Effector memory CD4-positive, alpha-beta T cell (primary cell): ENCODE measurements at regions not wholly inside any gene's neighbourhood (a gene's known extent, or its start where the extent isn't known, plus 50 kb on each side); places are given as distances from the start of the nearest gene placed in this dataset.

Experiments used
- DNase-seq, 3 donors: peaks; one replicate each; pipeline ENCODE4 v3.0.0-alpha.2; 2020
- H3K27ac ChIP-seq: 2 replicates; pipeline ENCODE4 v1.7.0; 2013; ENCODE audit warnings: mild to moderate bottlenecking, low read length, moderate library complexity; ENCODE audit not compliant: insufficient read depth, poor library complexity, severe bottlenecking
- H3K27me3 ChIP-seq: replicated peaks from 2 replicates; pipeline ENCODE4 v1.7.0; 2013; ENCODE audit warnings: mild to moderate bottlenecking, low read length; ENCODE audit not compliant: insufficient read depth, control insufficient read depth, poor library complexity, severe bottlenecking
- H3K36me3 ChIP-seq: 2 replicates; pipeline ENCODE4 v1.7.0; 2013; ENCODE audit warnings: mild to moderate bottlenecking, low read length, moderate library complexity; ENCODE audit not compliant: control insufficient read depth, insufficient read depth
- H3K4me1 ChIP-seq: 2 replicates; pipeline ENCODE4 v1.7.0; 2013; ENCODE audit warnings: low read length, mild to moderate bottlenecking; ENCODE audit not compliant: control insufficient read depth, insufficient read depth, poor library complexity, severe bottlenecking
- H3K4me3 ChIP-seq: 2 replicates; pipeline ENCODE4 v1.7.0; 2013; ENCODE audit warnings: low read length, low read depth, mild to moderate bottlenecking; ENCODE audit not compliant: insufficient read depth, poor library complexity, severe bottlenecking
- H3K9me3 ChIP-seq: 2 replicates; pipeline ENCODE4 v1.7.0; 2013; ENCODE audit warnings: mild to moderate bottlenecking, low read length, moderate library complexity; ENCODE audit not compliant: control insufficient read depth

DNA sequence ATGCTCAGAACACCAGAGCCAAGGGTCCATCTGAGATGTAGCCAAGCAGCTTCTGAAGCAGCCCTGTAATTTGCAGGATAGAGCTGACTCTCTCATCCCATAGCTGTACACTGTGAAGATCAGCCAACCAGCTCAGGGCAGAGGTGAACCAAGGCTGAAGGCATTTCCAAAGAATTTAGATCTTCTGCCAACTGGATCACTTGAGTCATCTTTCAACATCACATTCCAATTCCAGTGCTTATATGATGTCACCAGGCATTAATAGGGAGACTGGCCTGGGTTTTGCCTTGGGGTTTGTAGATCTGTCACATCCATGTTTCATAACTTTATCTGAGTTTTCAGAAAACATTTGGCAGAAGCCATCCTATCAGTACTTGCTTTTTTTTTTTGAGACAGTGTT is 98.2 kb downstream of the NR2F2 start:
- H3K4me1 ChIP-seq = no peaks in the 10 kb centered on the region
- no peaks in the 10 kb centered on the region for H3K27me3 ChIP-seq
- DNase-seq = no peak
- H3K36me3 ChIP-seq = no peaks in the 10 kb centered on the region
- no peaks in the 10 kb centered on the region for H3K9me3 ChIP-seq
- H3K27ac ChIP-seq = no peak overlapping the region
- no peak overlapping the region for H3K4me3 ChIP-seq

- H3K4me3 ChIP-seq = no peak overlapping the region
- no peak overlapping the region for H3K27ac ChIP-seq
- no peaks in the 10 kb centered on the region for H3K4me1 ChIP-seq
- no peaks in the 10 kb centered on the region for H3K36me3 ChIP-seq
- no peaks in the 10 kb centered on the region for H3K27me3 ChIP-seq
- H3K9me3 ChIP-seq = no peaks in the 10 kb centered on the region
- no peak for DNase-seq
Observed at GRCh38 chr15:96431786-96432185, 101.3 kb downstream of the NR2F2 start.

- no peaks in the 10 kb centered on the region for H3K9me3 ChIP-seq
- H3K4me3 ChIP-seq = no peak overlapping the region
- H3K36me3 ChIP-seq = no peaks in the 10 kb centered on the region
- no peaks in the 10 kb centered on the region for H3K27me3 ChIP-seq
- no peak for DNase-seq
- no peak overlapping the region for H3K27ac ChIP-seq
- H3K4me1 ChIP-seq = no peaks in the 10 kb centered on the region
Observed at GRCh38 chr15:96435022-96435421, 104.5 kb downstream of the NR2F2 start.

- DNase-seq = no peak
- H3K27me3 ChIP-seq = no peaks in the 10 kb centered on the region
- no peak overlapping the region for H3K27ac ChIP-seq
- no peak overlapping the region for H3K4me3 ChIP-seq
- no peaks in the 10 kb centered on the region for H3K9me3 ChIP-seq
- H3K4me1 ChIP-seq = no peaks in the 10 kb centered on the region
- H3K36me3 ChIP-seq = no peaks in the 10 kb centered on the region
Observed at GRCh38 chr15:96435841-96436240, 105.3 kb downstream of the NR2F2 start.

DNA sequence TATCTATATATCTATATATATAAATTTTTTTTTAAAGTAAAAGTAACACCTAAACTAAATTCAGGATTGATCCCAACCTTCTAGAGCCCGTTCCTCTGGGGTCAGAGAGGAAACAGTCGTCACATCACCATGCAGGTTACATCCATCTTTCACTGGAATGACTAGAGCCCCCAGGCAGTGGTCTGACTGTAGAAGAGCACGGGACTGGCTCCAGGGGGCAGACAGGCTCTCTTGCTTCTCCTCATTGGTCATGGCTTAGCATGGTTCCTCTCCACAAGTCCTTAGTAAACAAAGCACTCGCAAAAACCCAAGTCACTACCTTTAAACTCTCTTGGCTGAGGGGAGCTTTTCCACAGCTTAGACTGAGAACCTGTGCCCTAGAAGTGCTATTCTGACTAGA is 110.5 kb downstream of the NR2F2 start:
- H3K27me3 ChIP-seq = no peaks in the 10 kb centered on the region
- no peaks in the 10 kb centered on the region for H3K9me3 ChIP-seq
- no peak overlapping the region for H3K27ac ChIP-seq
- no peak overlapping the region for H3K4me3 ChIP-seq
- DNase-seq = no peak
- H3K36me3 ChIP-seq = no peaks in the 10 kb centered on the region
- no peaks in the 10 kb centered on the region for H3K4me1 ChIP-seq

DNA sequence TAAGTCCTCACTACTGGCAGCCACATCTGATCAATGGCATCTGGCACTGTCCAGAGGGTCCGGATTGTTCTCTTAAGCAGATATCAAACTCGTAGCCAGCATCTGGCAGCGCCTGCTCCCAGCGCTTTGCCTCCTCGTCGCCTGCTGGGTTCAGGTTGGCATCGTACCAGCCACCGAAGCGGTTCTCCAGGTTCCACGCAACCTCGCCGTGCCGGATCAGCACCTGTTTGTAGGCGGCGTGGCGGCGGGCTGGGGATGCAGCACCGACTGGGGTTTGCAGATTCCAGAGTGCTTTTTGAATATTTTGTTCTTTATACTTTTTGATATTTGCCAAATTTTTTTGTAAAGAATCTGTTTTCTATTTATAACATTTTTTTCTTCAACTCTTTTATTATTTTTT is 111.6 kb downstream of the NR2F2 start:
- no peaks in the 10 kb centered on the region for H3K4me1 ChIP-seq
- no peak for DNase-seq

GRCh38 chr15:96444865-96445264 is 114.4 kb downstream of the NR2F2 start:
- Histone ChIP-seq H3K9me3 (no peaks in the 10 kb centered on the region), H3K27me3 (no peaks in the 10 kb centered on the region), H3K4me1 (no peaks in the 10 kb centered on the region), H3K4me3 (no peak overlapping the region), H3K36me3 (no peaks in the 10 kb centered on the region), H3K27ac (no peak overlapping the region)
- DNase-seq = no peak

More for the DNA sequence above, 111.6 kb downstream of the NR2F2 start:
- no peaks in the 10 kb centered on the region for H3K9me3 ChIP-seq
- H3K27me3 ChIP-seq = no peaks in the 10 kb centered on the region
- no peak overlapping the region for H3K27ac ChIP-seq
- no peaks in the 10 kb centered on the region for H3K36me3 ChIP-seq
- no peak overlapping the region for H3K4me3 ChIP-seq

GRCh38 chr15:96448923-96449322 is 118.4 kb downstream of the NR2F2 start:
- H3K4me1 ChIP-seq = no peaks in the 10 kb centered on the region
- H3K9me3 ChIP-seq = no peaks in the 10 kb centered on the region
- DNase-seq = no peak
- no peaks in the 10 kb centered on the region for H3K36me3 ChIP-seq
- H3K27ac ChIP-seq = no peak overlapping the region
- H3K27me3 ChIP-seq = no peaks in the 10 kb centered on the region
- H3K4me3 ChIP-seq = no peak overlapping the region

DNA sequence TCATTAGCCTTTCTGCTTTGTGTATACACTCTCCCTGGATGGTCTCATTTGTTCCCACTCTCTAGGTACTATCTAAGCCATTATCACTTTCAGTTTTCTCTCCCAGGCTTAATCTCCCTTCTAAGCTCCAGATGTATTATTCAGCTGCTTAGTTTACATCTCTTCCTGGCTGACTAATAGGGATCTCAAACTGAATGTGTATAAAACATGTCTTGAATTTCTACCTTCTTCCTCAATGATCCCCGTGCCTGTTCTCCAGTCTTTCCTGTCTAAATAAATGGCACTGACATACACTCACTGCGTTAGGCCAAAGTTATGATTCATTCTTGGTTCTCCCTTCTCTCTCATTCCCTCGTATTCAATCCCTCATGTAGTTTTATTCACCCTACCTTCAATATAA is 127.3 kb downstream of the NR2F2 start:
- no peaks in the 10 kb centered on the region for H3K36me3 ChIP-seq
- DNase-seq = no peak
- no peaks in the 10 kb centered on the region for H3K4me1 ChIP-seq
- H3K27me3 ChIP-seq = no peaks in the 10 kb centered on the region
- H3K9me3 ChIP-seq = no peaks in the 10 kb centered on the region
- no peak overlapping the region for H3K4me3 ChIP-seq
- no peak overlapping the region for H3K27ac ChIP-seq

GRCh38 chr15:96460106-96460505 is 129.6 kb downstream of the NR2F2 start:
- no peaks in the 10 kb centered on the region for H3K4me1 ChIP-seq
- DNase-seq = no peak
- H3K27ac ChIP-seq = no peak overlapping the region
- no peaks in the 10 kb centered on the region for H3K36me3 ChIP-seq
- H3K27me3 ChIP-seq = no peaks in the 10 kb centered on the region
- no peak overlapping the region for H3K4me3 ChIP-seq
- H3K9me3 ChIP-seq = no peaks in the 10 kb centered on the region
